Hematopoietic multipotent progenitor cell treated with erythropoietin and hydrocortisone succinate and interleukin-3 and kit ligand, for 15 days (in vitro differentiated cells): ENCODE measurements at regions not wholly inside any gene's neighbourhood (a gene's known extent, or its start where the extent isn't known, plus 50 kb on each side); places are given as distances from the start of the nearest gene placed in this dataset.
"Not testable (repeated sequence)": the region's sequence is repeated elsewhere in the genome, so short reads cannot be mapped to it uniquely, and the experiment has no call there.

Experiments
- DNase-seq: peaks from one replicate; pipeline ENCODE4 v3.0.0-alpha.2; 2015; ENCODE audit warnings: low spot score

DNA sequence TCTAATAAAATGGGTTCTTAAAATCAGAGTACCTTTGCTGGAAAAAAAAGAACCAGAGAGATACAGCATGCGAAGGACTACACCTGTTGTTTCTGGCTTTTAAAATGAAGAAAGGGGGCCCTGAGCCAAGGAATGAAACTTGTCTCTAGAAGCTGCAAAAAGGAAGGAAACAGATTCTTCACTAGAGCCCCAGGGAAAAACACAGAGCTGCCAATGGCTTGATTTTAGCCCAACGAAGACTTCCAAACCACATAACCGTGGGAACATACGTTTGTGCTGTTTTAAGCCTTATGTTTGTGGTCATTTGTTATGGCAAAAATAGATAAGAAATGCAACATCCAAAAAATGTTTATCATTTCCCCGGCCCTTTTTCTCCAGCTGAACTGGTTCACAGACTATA, 780.0 kb downstream of the SORCS1 start:
- DNase-seq = no peak

DNA sequence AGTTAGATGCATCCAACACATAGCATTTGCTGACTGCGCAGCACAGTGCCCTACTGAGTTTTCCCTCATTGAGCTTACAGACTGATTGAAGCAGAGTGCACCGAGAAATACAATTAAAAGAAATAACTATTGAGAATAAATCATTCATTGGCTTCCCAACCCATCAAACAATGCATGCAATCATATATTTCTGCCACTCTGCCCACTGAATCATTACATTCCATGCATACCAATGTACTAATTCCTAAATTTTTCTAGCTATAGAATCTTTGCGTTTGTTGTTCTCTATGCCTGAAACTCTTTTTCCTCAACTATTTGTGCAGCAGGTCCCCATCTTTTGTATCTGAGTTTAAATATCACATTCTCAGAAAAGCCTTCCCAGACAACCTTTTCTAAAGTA, 783.8 kb downstream of the SORCS1 start:
- no peak for DNase-seq

DNA sequence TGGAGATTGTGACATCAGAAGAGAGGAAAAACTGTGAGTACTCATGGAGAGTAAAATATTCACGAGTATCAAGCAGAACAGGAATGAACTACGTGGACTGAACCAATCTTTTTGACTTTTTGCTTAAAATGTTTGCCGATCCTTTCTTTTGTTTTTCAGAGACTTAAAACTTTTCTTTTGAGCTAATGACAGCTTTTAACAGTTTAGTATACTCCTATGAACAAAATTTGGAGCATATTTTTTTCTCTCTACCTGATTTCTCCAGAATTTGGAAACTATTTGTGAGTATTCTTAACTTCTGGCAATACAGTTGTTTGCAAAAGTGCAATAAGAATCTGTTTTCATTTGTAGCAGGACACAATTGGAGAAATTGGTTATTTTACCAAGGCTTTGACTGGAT, 786.3 kb downstream of the SORCS1 start:
- no peak for DNase-seq

DNA sequence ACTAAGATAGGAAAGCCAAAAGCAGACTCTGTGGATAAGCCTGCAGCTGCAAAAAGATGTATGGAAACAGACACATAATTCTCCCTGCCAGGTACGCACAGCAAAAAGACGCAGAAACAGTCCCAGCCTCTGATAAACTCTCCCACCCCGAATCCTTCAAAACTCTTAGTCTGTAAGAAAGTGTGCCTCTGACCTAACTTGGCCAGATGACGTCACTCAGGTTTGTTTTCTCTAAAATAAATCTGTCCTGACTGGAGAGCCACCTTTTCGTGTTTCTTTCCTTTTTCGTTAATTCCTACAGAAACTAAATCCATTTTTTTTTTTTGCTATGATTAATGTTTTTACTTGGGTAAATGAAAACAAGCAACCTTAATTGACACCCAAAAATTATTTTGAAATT, 793.8 kb downstream of the SORCS1 start:
- no peak for DNase-seq

DNA sequence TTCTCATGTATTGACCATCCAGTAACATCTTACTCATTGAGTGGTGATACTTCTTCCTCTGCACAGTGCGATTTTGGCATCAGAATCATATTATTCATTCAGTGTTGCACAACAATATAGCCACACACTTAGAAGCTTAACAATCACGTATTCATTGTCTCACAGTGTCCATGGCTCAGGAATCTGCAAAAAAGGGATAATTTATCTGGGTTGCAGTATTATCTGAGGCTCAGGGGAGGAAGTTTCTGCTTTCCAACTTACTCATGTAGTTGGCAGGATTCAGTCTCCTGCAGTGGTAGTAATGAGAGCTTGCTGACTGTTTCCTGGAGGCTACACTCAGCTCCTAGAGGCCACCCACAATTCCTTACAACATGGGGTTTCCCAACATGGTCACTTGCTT, 803.6 kb downstream of the SORCS1 start:
- DNase-seq = no peak

DNA sequence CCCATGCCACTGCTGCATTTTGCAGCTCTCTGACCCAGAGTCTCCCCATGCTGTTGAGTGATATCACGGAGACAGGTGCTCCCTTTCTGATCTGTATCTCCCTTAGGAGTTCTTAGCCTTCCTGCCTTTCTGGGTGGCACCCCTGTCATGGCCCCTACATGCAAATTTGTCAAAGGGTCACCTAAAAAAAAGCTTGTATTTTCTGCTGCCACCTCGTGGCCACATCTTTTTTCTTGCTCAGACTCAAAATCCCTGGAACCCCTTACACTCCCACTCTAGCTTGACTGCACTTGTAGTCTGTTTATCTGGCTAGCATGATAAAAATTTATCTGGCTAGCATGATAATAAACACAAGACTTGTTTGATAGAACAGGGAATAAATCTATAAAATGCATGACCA, 809.1 kb downstream of the SORCS1 start:
- DNase-seq = no peak

DNA sequence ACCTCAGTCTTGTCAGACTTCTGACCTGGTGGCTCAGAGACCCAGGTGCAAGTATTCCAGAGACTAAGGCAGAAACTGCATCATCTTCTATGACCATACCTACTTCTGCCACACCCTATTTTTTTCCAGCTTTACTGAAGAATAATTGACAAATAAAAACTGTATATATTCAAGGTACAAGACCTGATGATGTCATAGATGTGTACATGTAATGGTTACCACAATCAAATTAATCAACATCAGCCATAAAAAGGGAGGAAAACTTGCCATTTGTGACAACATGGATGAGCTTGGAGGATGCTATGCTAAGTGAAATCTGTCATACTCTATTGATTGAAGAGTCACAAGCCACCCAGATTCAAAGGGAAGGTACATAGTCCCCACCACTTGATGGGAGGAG, 815.6 kb downstream of the SORCS1 start:
- DNase-seq = no peak

DNA sequence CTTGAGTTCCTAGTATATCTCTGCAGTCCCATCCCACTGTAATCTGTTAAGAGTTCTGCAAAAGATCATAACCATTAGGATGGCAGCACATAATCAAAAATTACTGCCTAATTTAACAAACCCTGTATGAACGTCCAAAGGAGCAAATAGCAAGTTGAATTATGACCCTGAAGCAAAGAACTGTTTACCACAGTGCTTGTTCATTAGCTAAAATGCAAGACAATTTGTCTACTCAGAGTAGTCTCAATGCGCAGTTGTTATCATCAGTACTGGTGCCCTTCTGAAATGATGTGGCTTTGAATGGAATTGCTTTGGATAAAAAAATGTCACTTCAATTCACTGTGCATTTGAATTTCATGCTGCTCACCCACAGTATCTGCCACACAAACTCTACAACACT, 817.0 kb downstream of the SORCS1 start:
- DNase-seq = no peak

DNA sequence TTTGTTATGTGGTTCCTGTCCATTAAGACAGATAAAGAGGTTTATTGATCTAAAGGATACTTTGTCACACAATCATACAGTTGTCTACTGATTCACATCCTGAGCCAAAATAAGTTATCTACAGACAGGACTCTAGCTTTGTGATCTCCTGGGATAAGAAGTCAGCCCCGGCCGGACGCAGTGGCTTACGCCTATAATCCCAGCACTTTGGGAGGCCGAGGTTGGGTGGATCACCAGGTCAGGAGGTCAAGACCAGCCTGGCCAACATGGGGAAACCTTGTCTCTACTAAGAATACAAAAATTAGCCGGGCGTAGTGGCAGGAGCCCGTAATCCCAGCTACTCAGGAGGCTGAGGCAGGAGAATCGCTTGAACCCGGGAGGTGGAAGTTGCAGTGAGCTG, 821.0 kb downstream of the SORCS1 start:
- not testable (repeated sequence) for DNase-seq

DNA sequence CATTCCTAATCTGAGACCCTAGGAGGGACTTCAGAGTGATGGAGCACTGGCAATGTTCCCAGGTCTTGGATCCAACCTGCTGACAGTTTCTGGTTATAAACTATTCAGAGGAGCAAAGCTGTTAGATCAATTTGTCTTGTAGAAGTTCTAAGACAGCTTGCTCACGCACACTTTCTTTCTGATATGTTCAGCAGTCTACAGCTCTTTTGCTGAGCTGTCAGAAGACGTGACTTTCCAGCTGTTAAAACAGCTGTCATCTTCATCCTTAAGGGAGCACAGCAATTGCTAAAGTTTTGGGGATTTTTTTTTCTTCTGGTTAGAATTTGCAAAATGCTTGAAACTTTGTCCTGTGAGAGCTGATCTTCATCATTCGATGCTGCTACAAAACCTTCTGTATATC, 823.1 kb downstream of the SORCS1 start:
- DNase-seq = no peak

DNA sequence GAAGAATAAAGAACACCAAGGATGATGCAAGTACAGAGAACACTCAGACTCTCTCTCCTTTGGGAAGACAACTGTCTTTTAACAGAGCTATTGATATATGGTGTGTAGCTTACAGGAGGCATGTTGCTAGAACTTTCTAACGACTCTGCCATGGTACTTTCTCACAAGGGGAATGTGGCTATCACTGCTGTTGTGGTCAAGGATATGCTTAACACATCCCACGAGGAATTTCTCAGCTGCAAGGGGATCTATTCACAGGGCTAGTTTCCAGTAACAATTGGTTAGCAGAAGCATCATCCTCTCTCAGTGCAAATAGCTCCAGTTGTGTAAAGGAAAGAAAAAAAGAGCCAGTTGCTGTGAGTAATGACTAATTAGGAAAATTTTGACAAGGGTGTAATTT, 826.0 kb downstream of the SORCS1 start:
- DNase-seq = no peak

DNA sequence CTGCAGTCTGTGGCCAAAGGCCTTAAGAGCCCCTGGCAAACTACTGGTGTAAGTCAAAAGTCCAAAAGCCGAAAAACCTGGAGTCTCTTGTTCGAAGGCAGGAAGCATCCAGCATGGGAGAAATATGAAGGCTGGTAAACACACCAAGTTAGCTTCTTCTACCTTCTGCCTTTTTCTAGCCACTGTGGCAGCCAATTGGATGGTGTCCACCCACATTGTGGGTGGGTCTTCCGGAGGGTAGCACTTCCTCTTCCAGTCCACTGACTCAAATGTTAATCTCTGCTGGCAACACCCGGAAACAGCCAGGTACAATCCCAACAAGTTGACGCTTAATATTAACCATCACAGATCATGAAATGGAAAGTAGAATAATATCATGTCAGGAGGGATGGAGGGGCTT, 827.6 kb downstream of the SORCS1 start:
- no peak for DNase-seq

DNA sequence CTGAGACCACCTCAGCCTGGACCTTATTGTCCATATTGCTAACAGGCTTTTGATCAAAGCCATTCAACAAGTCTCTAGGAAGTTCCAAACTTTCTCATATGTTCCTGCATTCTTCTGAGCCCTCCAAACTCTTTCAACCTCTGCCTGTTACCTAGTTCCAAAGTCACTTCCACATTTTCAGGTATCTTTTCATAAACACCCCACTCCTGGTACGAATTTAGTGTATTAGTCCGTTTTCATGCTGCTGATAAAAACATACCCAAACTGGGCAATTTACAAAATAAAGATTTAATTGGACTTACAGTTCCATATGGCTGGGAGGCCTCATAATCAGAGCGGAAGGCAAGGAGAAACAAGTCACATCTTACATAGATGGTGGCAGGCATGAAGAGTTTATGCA, 836.8 kb downstream of the SORCS1 start:
- DNase-seq = no peak

DNA sequence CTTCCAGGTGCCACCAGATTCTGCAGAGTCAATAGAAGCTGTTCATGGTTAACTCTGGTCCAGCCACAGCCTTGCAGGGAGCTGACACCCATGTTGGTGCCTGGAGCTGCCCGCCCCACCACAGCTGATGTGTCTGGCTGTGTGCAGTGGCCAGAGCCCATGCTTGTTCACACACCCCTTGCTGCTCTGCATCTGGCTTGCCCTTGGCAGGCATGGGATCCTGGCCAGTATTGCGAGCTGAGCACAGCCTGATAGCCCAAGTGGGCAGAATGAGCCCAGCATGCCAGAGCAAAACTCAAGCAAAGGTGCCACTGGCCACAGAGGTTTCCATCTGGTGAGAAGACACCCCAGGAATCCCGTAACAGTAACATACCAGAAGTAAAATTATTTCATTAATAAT, 843.6 kb downstream of the SORCS1 start:
- DNase-seq = no peak

DNA sequence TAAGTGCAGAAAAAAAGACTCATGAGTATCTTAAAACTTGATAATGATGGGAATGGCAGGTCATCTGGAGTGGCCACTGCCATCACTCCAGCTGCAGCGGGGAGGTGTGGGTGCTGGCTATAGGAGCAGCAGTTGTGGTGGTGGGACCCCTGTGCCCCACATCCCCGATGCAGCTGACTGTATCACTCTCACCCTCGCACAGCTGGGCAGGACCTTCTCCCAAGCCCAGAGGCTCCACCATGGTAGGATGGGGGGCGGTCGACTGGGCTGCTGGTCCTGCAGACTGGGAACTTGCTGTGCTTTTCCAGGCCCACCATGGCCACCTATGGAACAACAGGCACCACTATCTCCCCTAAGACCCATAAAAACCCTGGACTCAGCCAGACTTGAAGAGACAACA, 844.4 kb downstream of the SORCS1 start:
- no peak for DNase-seq

DNA sequence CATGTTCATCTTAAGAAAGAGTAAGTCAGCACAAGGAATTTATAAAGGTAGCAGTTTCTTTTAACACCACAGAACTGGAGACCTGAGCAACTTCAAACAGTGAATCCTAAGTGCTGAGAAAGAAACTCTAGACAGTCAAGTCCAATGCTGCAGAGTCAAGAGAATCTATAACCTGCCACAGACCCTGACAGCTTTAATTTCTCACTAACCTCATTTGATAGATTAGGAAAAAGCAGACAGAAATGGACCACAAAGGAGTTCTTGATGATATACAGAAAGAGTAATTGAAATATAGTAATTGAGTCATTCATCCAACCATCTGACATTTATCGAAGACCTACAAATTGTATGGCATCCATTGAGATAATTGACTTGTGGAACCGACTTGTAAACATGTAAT, 847.0 kb downstream of the SORCS1 start:
- DNase-seq = no peak

DNA sequence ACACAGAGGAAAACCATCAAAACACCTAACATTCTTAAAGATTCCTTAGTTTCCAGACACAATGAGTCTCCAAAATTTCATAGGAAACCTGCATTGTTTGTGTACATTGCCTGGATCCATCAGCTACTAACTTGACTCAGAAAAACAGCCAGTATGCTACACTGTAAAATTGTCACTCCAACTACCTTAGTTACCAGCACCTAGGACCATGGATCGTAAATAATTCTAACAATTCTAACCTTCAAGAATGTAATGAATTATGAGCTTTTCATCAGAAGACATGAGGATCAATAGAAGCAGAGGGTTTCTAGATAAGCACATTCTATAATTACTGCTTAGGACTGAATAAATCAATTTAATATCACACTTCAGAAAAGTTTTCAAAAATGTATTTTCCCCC, 851.5 kb downstream of the SORCS1 start:
- DNase-seq = no peak

DNA sequence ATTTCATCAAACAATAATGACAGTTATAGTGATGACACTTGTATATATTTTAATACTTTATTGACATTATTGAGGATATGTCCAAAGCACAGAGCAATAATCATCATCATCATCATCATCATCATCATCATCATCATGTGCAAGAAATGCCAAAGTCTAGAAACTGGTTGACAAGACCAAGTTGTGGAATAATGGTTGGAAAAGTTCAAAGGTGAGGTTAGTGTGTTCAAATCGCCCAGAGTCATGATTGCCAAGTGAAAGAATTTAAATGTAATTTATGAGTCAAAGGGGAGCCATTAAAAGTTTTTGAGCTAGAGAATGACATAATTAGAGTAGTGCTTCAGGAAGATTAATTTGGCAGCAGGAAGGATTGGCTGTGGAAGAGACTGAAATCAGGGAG, 852.4 kb downstream of the SORCS1 start:
- DNase-seq = no peak

DNA sequence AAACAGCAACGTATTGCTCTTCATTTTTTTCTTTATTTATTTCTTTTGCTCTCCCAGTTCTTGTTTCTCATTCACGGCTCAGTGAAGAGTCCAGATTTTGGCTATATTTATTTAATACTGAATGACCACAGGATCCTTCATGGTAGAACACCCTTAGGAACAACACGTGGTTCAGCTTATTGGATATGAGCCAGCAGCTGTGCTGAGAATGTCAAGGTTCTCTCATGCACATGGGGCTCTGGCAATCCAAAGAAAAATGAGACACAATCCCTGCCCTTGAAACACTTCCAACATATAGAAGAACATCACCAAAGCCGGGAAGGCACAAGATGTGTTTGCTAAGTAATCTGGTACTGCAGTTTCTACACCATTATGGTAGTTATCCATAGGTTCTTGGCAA, 852.9 kb downstream of the SORCS1 start:
- DNase-seq = no peak

DNA sequence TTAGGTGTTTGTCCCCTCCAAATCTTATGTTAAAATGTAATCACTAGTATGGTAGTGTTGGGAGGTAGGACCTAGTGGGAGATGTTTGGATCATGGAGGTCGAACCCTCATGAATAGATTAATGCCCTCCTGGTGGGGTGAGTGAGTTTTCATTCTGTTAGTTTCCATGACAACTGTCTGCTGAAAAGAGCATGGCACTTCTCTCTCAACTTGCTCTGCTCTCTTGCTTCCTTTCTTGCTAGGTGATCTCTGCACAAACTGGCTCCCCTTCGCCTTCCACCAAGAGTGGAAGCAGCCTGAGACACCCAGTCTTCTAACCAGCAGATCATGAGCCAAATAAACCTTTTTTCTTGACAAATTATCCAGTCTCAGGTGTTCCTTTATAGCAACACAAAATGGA, 853.9 kb downstream of the SORCS1 start:
- no peak for DNase-seq

DNA sequence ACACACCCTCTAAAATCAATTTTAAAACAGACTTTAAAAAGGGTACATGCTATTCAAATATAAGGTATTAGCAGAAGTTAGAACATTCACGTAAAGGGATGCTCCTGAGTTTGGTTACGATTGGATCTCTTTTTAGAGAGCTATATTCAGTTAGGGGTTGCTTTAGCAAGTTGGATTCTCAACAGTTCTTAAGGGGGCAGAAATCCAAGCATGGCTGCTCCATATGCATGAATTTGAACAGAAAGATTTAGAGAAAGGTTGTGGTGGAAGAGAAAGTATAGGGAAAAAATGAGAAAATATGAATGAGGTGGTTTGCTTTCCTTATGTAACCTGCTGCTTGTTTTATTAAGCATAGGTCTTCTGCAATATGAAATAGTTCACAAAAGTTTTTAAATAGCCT, 855.1 kb downstream of the SORCS1 start:
- no peak for DNase-seq

DNA sequence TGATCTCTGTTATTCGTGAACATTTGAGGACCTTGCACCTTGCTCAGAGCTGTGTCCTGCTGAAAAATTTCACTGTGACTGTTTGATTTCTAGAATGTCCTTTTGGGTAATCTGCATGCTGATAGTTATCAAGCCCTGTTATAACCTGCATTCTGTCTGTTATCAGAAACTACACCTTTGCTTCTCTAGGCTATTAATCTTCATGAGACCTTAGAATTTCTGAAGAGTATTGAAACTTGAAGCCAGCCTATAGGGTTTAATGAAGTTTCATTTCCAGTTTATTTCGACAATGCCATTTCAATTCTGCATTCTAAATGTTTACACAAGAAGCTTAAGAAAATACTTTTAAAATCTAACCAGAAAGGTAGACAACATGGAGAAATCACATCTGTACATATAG, 856.2 kb downstream of the SORCS1 start:
- DNase-seq = no peak

DNA sequence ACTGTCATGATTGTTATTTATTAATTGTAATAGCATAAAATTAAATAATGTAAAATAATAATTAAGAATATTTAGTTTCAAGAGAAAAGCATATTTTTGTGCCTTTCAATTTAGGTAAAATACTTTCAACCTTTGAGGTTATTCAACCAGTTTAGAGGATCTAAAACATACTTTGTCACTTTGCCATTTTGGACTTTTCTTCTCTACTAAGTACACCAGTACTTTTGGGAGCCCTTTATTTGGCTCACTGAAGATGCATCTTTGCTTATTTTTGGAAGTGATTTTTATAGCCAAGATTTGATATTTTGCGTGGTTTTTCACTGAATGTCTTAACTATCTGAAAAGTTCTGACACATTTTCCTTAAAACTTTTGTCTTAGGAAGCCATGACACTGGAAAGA, 860.5 kb downstream of the SORCS1 start:
- no peak for DNase-seq

DNA sequence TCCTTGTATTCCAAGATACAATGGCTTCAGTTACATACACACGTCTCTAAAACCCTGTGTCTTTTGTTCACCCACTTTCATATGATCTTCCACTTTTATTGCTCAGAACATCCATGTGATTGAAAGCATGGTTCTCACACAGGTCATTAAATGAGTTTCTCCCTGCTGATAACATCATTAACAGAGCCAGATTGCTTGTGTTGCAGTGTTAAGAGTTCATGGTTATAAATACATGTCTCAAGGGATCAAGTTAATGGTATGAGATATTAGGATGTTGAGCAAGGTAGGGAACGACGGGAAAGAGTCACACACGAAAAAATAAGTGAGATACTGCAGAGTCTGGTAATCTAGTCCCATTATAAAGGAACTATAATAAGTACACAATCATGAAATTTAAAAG, 861.5 kb downstream of the SORCS1 start:
- DNase-seq = no peak

DNA sequence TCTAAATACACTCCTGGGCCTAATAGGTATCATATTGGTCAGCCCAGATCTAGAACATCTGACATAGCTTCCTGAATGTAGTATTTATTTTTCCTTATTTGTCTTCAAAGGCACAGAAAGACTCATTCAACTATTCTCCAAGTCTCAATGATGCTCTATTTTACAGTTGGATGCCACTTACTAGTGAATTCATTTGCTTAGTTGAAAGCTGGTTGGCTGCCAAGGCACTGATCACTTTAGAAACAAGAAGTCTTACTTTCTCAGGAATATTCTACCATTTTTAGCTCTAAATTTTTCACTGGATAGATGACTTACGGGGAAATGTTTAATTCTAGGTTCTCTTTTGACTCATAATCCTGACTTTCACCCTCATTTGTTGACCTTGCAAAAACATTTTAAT, 863.4 kb downstream of the SORCS1 start:
- no peak for DNase-seq
